OCI-LY3 (cell line): ENCODE measurements at regions not wholly inside any gene's neighbourhood (a gene's known extent, or its start where the extent isn't known, plus 50 kb on each side); places are given as distances from the start of the nearest gene placed in this dataset.

Experiments
- EZH2phosphoT487 ChIP-seq: fragments of 200-600 bp; shearing (Covaris generic); IDR thresholded peaks from 2 replicates; pipeline ENCODE4 v1.6.1; 2018; ENCODE audit warnings: antibody characterized with exemption, mixed run types, low read depth
- TF ChIP-seq, protein P1 (sequence below): fragments of 200-600, 300-600 bp; sonication (generic); IDR thresholded peaks from 2 replicates; pipeline ENCODE4 v1.5.1; 2014; ENCODE audit warnings: antibody characterized with exemption, low read length, low read depth

DNA sequence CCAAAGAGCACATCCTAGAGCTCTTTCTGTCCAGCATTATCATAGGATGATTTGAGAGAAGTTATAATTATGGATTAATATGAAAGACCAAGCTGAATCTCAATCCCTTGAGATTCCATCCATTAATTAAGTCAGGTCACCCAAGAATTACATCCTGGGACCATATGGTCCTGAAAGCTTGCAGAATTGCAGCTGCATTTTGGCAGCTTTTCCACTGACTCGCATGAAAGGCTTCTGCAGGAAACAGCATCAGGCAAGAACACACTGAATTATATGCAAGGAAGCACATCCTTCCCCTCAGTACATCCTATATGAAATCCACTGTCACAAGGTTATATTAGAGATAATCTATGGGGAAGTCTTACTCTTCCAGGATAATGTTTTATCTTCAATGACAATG is 109.1 kb upstream of the CTNND2 start:
- TF ChIP-seq, protein P1, sequence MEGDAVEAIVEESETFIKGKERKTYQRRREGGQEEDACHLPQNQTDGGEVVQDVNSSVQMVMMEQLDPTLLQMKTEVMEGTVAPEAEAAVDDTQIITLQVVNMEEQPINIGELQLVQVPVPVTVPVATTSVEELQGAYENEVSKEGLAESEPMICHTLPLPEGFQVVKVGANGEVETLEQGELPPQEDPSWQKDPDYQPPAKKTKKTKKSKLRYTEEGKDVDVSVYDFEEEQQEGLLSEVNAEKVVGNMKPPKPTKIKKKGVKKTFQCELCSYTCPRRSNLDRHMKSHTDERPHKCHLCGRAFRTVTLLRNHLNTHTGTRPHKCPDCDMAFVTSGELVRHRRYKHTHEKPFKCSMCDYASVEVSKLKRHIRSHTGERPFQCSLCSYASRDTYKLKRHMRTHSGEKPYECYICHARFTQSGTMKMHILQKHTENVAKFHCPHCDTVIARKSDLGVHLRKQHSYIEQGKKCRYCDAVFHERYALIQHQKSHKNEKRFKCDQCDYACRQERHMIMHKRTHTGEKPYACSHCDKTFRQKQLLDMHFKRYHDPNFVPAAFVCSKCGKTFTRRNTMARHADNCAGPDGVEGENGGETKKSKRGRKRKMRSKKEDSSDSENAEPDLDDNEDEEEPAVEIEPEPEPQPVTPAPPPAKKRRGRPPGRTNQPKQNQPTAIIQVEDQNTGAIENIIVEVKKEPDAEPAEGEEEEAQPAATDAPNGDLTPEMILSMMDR = no peak
- no peak for TF ChIP-seq EZH2phosphoT487
